A549 (cell line): ENCODE measurements at regions not wholly inside any gene's neighbourhood (a gene's known extent, or its start where the extent isn't known, plus 50 kb on each side); places are given as distances from the start of the nearest gene placed in this dataset.

Experiments used
- ATAC-seq, 2 experiments: fragments of 200-7000 bp in 1 of 2; fragments of >200 bp in 1 of 2; cut with Nextera tagmentation in 1 of 2; cut with Tn5 transposase in 1 of 2; 3 replicates each; pipeline versions ENCODE4 v1.8.0 to v1.9.1; 2018 to 2020; ENCODE audit warnings: mild to moderate bottlenecking in 1 of 2, moderate library complexity in 1 of 2
- CTCF ChIA-PET: fragments of 300-600 bp; sonication (Branson Sonifier 250); formaldehyde crosslinking; extraction: SDS; loops from one replicate; lab custom pipeline; 2021; ENCODE audit warnings: antibody characterized with exemption, inconsistent platforms; lab: Yijun Ruan, JAX
- POLR2A ChIA-PET: fragments of 350-600 bp; formaldehyde crosslinking; extraction: SDS; loops from one replicate; lab custom pipeline; 2021; ENCODE audit warnings: antibody characterized with exemption, inconsistent platforms; lab: Yijun Ruan, JAX
- DNase-seq, 2 experiments: peaks; one replicate each; pipeline versions ENCODE4 v3.0.0 to v3.0.0-alpha.2; 2011 to 2016; ENCODE audit warnings: low read depth in 1 of 2, low spot score in 1 of 2
- FAIRE-seq: peaks from 2 replicates; lab custom pipeline; 2011; peaks lifted over from hg19 to GRCh38; lab: Jason Lieb, UNC
- H3K27ac ChIP-seq, 2 experiments: fragments of >200 bp; sonication (Bioruptor Twin); formaldehyde crosslinking; 3 replicates each; pipeline ENCODE4 v1.5.1; 2016 to 2017
- H3K4me1 ChIP-seq: fragments of >200 bp; sonication (Bioruptor Twin); formaldehyde crosslinking; 3 replicates; pipeline ENCODE4 v1.6.1; 2016
- H3K4me2 ChIP-seq: fragments of >200 bp; sonication (Bioruptor Twin); formaldehyde crosslinking; 3 replicates; pipeline ENCODE4 v1.6.1; 2016
- H3K4me3 ChIP-seq: fragments of >200 bp; sonication (Bioruptor Twin); formaldehyde crosslinking; 3 replicates; pipeline ENCODE4 v1.5.1; 2016
- H3K9me3 ChIP-seq: fragments of >200 bp; sonication (Bioruptor Twin); formaldehyde crosslinking; 3 replicates; pipeline ENCODE4 v1.6.1; 2016
- BCL3 ChIP-seq: fragments of >200 bp; sonication (Bioruptor Twin); formaldehyde crosslinking; IDR thresholded peaks from 3 replicates; pipeline ENCODE4 v1.6.1; 2016
- BHLHE40 ChIP-seq: IDR thresholded peaks from 2 replicates; pipeline ENCODE4 v1.6.1; 2012; ENCODE audit warnings: low read depth, low read length, inconsistent platforms
- CBX2 ChIP-seq: fragments of 200-600 bp; sonication (generic); IDR thresholded peaks from 2 replicates; pipeline ENCODE4 v1.6.1; 2016; ENCODE audit warnings: low read depth, mild to moderate bottlenecking, borderline replicate concordance
- CBX8 ChIP-seq: fragments of 200-600 bp; sonication (generic); IDR thresholded peaks from 2 replicates; pipeline ENCODE4 v1.6.1; 2016
- CEBPB ChIP-seq, 2 experiments: fragments of >200 bp in 1 of 2; sonication (Bioruptor Twin) in 1 of 2; formaldehyde crosslinking in 1 of 2; IDR thresholded peaks; 2 replicates each; pipeline ENCODE4 v1.6.1; 2012 to 2016
- CHD4 ChIP-seq: fragments of 200-600 bp; sonication (generic); IDR thresholded peaks from 2 replicates; pipeline ENCODE4 v1.6.1; 2016; ENCODE audit warnings: antibody characterized with exemption, mild to moderate bottlenecking, borderline replicate concordance
- EHF ChIP-seq: fragments of 250-450 bp; sonication (Bioruptor Pico); IDR thresholded peaks from 2 replicates; pipeline ENCODE4 v1.5.0; 2020; ENCODE audit warnings: mild to moderate bottlenecking
- ELK1 ChIP-seq: fragments of 150-350 bp; IDR thresholded peaks from 2 replicates; pipeline ENCODE4 v1.6.1; 2014; ENCODE audit warnings: low read depth, mild to moderate bottlenecking, low read length
- ESRRA ChIP-seq: fragments of 150-350 bp; IDR thresholded peaks from 2 replicates; pipeline ENCODE4 v1.6.1; 2014; ENCODE audit warnings: mild to moderate bottlenecking, low read length, borderline replicate concordance
- HDAC2 ChIP-seq: fragments of 200-600 bp; sonication (generic); IDR thresholded peaks from 2 replicates; pipeline ENCODE4 v1.6.1; 2016
- KDM1A ChIP-seq: fragments of 200-600 bp; sonication (generic); IDR thresholded peaks from 2 replicates; pipeline ENCODE4 v1.6.1; 2016; ENCODE audit warnings: low read depth, mild to moderate bottlenecking
- MAFK ChIP-seq: fragments of 450-650 bp; IDR thresholded peaks from 2 replicates; pipeline ENCODE4 v1.6.1; 2014; ENCODE audit not compliant: partially characterized antibody
- MAX ChIP-seq: IDR thresholded peaks from 2 replicates; pipeline ENCODE4 v1.6.1; 2012
- MYC ChIP-seq: IDR thresholded peaks from 2 replicates; pipeline ENCODE4 v1.6.1; 2012; ENCODE audit warnings: mild to moderate bottlenecking, inconsistent platforms, low read length, improper control_type of control experiment, borderline replicate concordance
- NFE2L2 ChIP-seq: fragments of 150-350 bp; conservative IDR thresholded peaks from 2 replicates; pipeline ENCODE4 v1.6.1; 2014; ENCODE audit warnings: low read length
- NR3C1 ChIP-seq: fragments of >200 bp; sonication (Bioruptor Twin); formaldehyde crosslinking; IDR thresholded peaks from 3 replicates; pipeline ENCODE4 v1.6.1; 2017
- RAD21 ChIP-seq, 2 experiments: fragments of >200 bp in 1 of 2; sonication (Bioruptor Twin) in 1 of 2; formaldehyde crosslinking in 1 of 2; IDR thresholded peaks in 1 of 2; conservative IDR thresholded peaks in 1 of 2; 2 replicates in 1 of 2; 3 replicates in 1 of 2; pipeline ENCODE4 v1.6.1; 2012 to 2018; ENCODE audit warnings: inconsistent platforms in 1 of 2
- RFX5 ChIP-seq: fragments of 450-650 bp; IDR thresholded peaks from 2 replicates; pipeline ENCODE4 v1.7.1; 2014; ENCODE audit warnings: antibody characterized with exemption, mild to moderate bottlenecking, moderate library complexity
- RNF2 ChIP-seq: fragments of 200-600 bp; sonication (generic); IDR thresholded peaks from 2 replicates; pipeline ENCODE4 v1.6.1; 2016; ENCODE audit warnings: low read depth, mild to moderate bottlenecking, antibody characterized with exemption, moderate library complexity, borderline replicate concordance
- SMC3 ChIP-seq: fragments of >200 bp; sonication (Bioruptor Twin); formaldehyde crosslinking; IDR thresholded peaks from 3 replicates; pipeline ENCODE4 v1.6.1; 2018; ENCODE audit warnings: inconsistent platforms
- USF2 ChIP-seq: fragments of 450-650 bp; IDR thresholded peaks from 2 replicates; pipeline ENCODE4 v1.6.1; 2014; ENCODE audit warnings: antibody characterized with exemption
- WGBS: methylation state at CpG from one replicate; pipeline ENCODE4 v1.1.6; 2017; ENCODE audit errors: missing lambda C conversion rate; 5-methylcytosine and 5-hydroxymethylcytosine counted together
- TF ChIP-seq, protein P1 (sequence below): fragments of 250-450 bp; sonication (Bioruptor Pico); IDR thresholded peaks from 2 replicates; pipeline ENCODE4 v1.5.0; 2020; ENCODE audit warnings: low read depth, mild to moderate bottlenecking, moderate library complexity
- TF ChIP-seq, protein P2 (sequence below): fragments of >200 bp; sonication (Bioruptor Twin); formaldehyde crosslinking; IDR thresholded peaks from 3 replicates; pipeline ENCODE4 v1.5.1; 2016

GRCh38 chr2:236693531-236693930 is 123.9 kb downstream of the ACKR3 start:
- 83% methylated on average over 4 of the region's 4 CpGs for WGBS
- TF ChIP-seq, protein P1, sequence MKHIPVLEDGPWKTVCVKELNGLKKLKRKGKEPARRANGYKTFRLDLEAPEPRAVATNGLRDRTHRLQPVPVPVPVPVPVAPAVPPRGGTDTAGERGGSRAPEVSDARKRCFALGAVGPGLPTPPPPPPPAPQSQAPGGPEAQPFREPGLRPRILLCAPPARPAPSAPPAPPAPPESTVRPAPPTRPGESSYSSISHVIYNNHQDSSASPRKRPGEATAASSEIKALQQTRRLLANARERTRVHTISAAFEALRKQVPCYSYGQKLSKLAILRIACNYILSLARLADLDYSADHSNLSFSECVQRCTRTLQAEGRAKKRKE (CRISPR knock-in tag), result no peak
- TF ChIP-seq ESRRA (no peak), CHD4 (no peak), HDAC2 (no peak), CEBPB (IDR thresholded peaks at IDR 0.05) (no peak), MAX (no peak)
- TF ChIP-seq, protein P2, sequence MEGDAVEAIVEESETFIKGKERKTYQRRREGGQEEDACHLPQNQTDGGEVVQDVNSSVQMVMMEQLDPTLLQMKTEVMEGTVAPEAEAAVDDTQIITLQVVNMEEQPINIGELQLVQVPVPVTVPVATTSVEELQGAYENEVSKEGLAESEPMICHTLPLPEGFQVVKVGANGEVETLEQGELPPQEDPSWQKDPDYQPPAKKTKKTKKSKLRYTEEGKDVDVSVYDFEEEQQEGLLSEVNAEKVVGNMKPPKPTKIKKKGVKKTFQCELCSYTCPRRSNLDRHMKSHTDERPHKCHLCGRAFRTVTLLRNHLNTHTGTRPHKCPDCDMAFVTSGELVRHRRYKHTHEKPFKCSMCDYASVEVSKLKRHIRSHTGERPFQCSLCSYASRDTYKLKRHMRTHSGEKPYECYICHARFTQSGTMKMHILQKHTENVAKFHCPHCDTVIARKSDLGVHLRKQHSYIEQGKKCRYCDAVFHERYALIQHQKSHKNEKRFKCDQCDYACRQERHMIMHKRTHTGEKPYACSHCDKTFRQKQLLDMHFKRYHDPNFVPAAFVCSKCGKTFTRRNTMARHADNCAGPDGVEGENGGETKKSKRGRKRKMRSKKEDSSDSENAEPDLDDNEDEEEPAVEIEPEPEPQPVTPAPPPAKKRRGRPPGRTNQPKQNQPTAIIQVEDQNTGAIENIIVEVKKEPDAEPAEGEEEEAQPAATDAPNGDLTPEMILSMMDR, result no peak
- no peak overlapping the region for H3K4me2 ChIP-seq
- H3K4me3 ChIP-seq, result no peak overlapping the region
- H3K27ac ChIP-seq, result no peak overlapping the region
- no peak for FAIRE-seq
- CTCF ChIA-PET, result interaction anchor here (0.6 to 0.8 kb wide), 2 partner anchors 52 to 914 kb away, joined by 3 read pairs; no protein-coding TSS in a partner anchor
- ATAC-seq, result no peak
- POLR2A ChIA-PET, result no interaction called here
- DNase-seq, result no peak
- H3K4me1 ChIP-seq, result no peaks in the 10 kb centered on the region
- no peaks in the 10 kb centered on the region; the same call in 2 of the 3 replicates for H3K9me3 ChIP-seq

DNA sequence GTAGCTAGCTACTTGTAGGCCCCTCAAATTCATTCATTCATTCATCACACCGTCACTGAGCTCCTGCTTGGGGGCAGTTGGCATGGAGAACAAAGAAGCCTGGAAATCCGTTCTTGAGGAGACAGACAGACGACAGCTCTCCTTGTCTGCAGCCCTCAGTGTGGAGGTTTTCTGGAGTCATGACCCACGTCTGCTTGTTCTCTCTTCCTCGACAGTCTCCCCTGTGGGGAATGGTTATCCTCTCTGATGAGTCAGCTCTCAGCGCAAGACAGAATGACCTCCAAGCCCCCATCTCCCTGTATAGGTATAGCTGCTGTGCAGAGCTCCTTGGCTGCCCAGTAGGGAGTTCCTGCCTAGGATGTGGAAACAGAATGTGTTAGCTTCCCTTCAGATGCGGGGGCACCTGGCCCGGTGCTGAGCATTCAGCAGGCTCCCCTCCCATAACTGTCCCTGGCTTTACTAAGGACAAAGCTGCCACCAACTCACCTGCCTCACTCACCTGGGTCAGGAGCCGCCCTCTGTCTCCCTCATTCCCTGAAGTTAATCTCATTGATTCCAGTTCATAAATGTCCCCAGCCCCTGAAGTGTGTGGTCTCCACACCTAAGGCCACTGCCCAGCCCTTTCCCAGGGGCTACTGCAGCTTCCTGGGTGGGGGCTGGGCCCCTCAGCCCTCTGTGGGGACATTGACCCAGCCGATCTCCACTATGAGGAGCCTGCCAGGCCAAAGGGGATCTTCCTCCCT is 124.7 kb downstream of the ACKR3 start:
- DNase-seq, result no peak
- TF ChIP-seq ELK1 (no peak), MYC (no peak), HDAC2 (no peak), RNF2 (no peak), NR3C1 (no peak), KDM1A (no peak), NFE2L2 (no peak), CBX2 (no peak), MAFK (no peak), CBX8 (no peak), RFX5 (no peak), EHF (CRISPR knock-in tag) (no peak), CEBPB (IDR thresholded peaks at IDR 0.05) (no peak)
- H3K27ac ChIP-seq, result peak overlapping the region in 1 of 2 experiments; percentile 3; a peak in 2 of 6 replicates
- no peak overlapping the region for H3K4me3 ChIP-seq
- no peaks in the 10 kb centered on the region for H3K4me1 ChIP-seq
- POLR2A ChIA-PET, result no interaction called here
- no peak overlapping the region for H3K4me2 ChIP-seq
- ATAC-seq, result no peak
- no peaks in the 10 kb centered on the region; the same call in 2 of the 3 replicates for H3K9me3 ChIP-seq
- no peak for FAIRE-seq
- CTCF ChIA-PET, result interaction anchor here (0.8 kb wide), 1 partner anchor 51 kb away, joined by 3 read pairs; no protein-coding TSS in a partner anchor
- WGBS, result 51% methylated on average over 10 of the region's 10 CpGs

DNA sequence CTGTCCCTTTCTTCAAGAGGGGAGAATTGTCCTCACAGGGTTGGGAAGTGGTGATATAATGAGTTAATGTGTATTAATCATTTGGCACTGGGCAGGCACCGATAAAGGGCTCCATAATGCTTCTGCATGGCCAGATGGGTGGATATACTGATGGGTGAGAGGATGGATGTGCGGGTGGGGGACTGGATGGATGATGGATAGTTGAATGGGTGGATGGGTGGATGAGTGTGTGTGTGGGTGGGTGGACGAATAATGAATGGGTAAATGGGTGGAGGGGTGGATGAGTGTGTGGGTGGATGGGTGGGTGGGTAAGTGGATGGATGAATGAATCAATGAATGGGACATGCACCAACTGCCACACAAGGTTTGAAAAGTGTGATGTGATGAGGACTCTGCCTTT is 127.2 kb downstream of the ACKR3 start:
- POLR2A ChIA-PET, result no interaction called here
- H3K4me1 ChIP-seq, result no peaks in the 10 kb centered on the region
- CTCF ChIA-PET, result no interaction called here
- no peak overlapping the region for H3K4me3 ChIP-seq
- no peaks in the 10 kb centered on the region; the same call in 2 of the 3 replicates for H3K9me3 ChIP-seq
- no peak for FAIRE-seq
- TF ChIP-seq RAD21 (conservative IDR thresholded peaks at IDR 0.05 in 1 of 2, IDR thresholded peaks at IDR 0.05 in 1 of 2) (no peak), SMC3 (no peak), CBX2 (no peak), USF2 (no peak), BCL3 (no peak), BHLHE40 (no peak)
- DNase-seq, result no peak
- ATAC-seq, result no peak
- 32% methylated on average over 3 of the region's 3 CpGs for WGBS
- H3K27ac ChIP-seq, result no peak overlapping the region
- H3K4me2 ChIP-seq, result no peak overlapping the region
